DND-41 (cell line): ENCODE measurements at regions not wholly inside any gene's neighbourhood (a gene's known extent, or its start where the extent isn't known, plus 50 kb on each side); places are given as distances from the start of the nearest gene placed in this dataset.

Experiments
- ATAC-seq: fragments of 200-7000 bp; cut with Tn5 transposase; 3 replicates; pipeline ENCODE4 v1.9.1; 2021; ENCODE audit warnings: low read depth; ENCODE audit not compliant: insufficient read depth
- DNase-seq: peaks from one replicate; pipeline ENCODE4 v3.0.0-alpha.2; 2020
- H2AFZ ChIP-seq: 2 replicates; pipeline ENCODE4 v1.6.0; 2012; ENCODE audit warnings: low read depth, low read length
- H3K27ac ChIP-seq: 2 replicates; pipeline ENCODE4 v1.5.1; 2012; ENCODE audit warnings: low read length, inconsistent platforms
- H3K27me3 ChIP-seq: fragments of 200-600 bp; sonication (generic); 2 replicates; pipeline ENCODE4 v1.6.0; 2012; ENCODE audit warnings: low read length, mild to moderate bottlenecking, inconsistent platforms; ENCODE audit not compliant: insufficient read depth, poor library complexity
- H3K36me3 ChIP-seq: 2 replicates; pipeline ENCODE4 v1.5.1; 2012; ENCODE audit warnings: low read length, inconsistent platforms; ENCODE audit not compliant: insufficient read depth
- H3K4me1 ChIP-seq: 2 replicates; pipeline ENCODE4 v1.5.1; 2012; ENCODE audit warnings: mild to moderate bottlenecking, low read length; ENCODE audit not compliant: insufficient read depth
- H3K4me2 ChIP-seq: 2 replicates; pipeline ENCODE4 v1.6.0; 2012; ENCODE audit warnings: mild to moderate bottlenecking, moderate library complexity, low read length, inconsistent platforms; ENCODE audit not compliant: insufficient read depth
- H3K4me3 ChIP-seq, 2 experiments: fragments of 200-600 bp in 1 of 2; shearing (Covaris generic) in 1 of 2; 2 replicates each; pipeline ENCODE4 v1.5.1; 2012 to 2016; ENCODE audit warnings: inconsistent platforms in 2 of 2, low read length in 2 of 2, mild to moderate bottlenecking in 2 of 2, low read depth in 1 of 2, moderate library complexity in 1 of 2
- H3K79me2 ChIP-seq: 2 replicates; pipeline ENCODE4 v1.6.0; 2012; ENCODE audit warnings: low read length, inconsistent platforms; ENCODE audit not compliant: insufficient read depth
- H3K9ac ChIP-seq: 2 replicates; pipeline ENCODE4 v1.6.0; 2012; ENCODE audit warnings: low read depth, mild to moderate bottlenecking, inconsistent platforms, low read length, moderate library complexity
- H3K9me3 ChIP-seq: 2 replicates; pipeline ENCODE4 v1.5.1; 2012; ENCODE audit warnings: low read length, moderate library complexity, mild to moderate bottlenecking, inconsistent platforms; ENCODE audit not compliant: insufficient read depth, severe bottlenecking
- H4K20me1 ChIP-seq: 2 replicates; pipeline ENCODE4 v1.6.0; 2012; ENCODE audit warnings: low read length; ENCODE audit not compliant: insufficient read depth
- EZH2 ChIP-seq: IDR thresholded peaks from 3 replicates; pipeline ENCODE4 v1.6.1; 2012; ENCODE audit warnings: borderline replicate concordance, low read depth, mild to moderate bottlenecking, moderate library complexity, low read length, inconsistent platforms; ENCODE audit not compliant: severe bottlenecking
- TF ChIP-seq, protein P1 (sequence below): IDR thresholded peaks from 2 replicates; pipeline ENCODE4 v1.5.1; 2012; ENCODE audit warnings: borderline replicate concordance, low read length, moderate library complexity, mild to moderate bottlenecking; ENCODE audit not compliant: poor library complexity, severe bottlenecking; ENCODE audit errors: extremely low read depth

- no peak overlapping the region for H3K4me3 ChIP-seq
- no peaks in the 10 kb centered on the region for H3K27me3 ChIP-seq
- no peak for ATAC-seq
- H3K4me2 ChIP-seq = no peak overlapping the region
- no peaks in the 10 kb centered on the region for H3K79me2 ChIP-seq
- H3K9me3 ChIP-seq = no peaks in the 10 kb centered on the region
- H3K36me3 ChIP-seq = no peaks in the 10 kb centered on the region
- H2AFZ ChIP-seq = no peak overlapping the region
- no peak for DNase-seq
- H3K27ac ChIP-seq = no peak overlapping the region
- no peaks in the 10 kb centered on the region for H3K4me1 ChIP-seq
- H4K20me1 ChIP-seq = no peaks in the 10 kb centered on the region
- no peak for TF ChIP-seq EZH2
- TF ChIP-seq, protein P1, sequence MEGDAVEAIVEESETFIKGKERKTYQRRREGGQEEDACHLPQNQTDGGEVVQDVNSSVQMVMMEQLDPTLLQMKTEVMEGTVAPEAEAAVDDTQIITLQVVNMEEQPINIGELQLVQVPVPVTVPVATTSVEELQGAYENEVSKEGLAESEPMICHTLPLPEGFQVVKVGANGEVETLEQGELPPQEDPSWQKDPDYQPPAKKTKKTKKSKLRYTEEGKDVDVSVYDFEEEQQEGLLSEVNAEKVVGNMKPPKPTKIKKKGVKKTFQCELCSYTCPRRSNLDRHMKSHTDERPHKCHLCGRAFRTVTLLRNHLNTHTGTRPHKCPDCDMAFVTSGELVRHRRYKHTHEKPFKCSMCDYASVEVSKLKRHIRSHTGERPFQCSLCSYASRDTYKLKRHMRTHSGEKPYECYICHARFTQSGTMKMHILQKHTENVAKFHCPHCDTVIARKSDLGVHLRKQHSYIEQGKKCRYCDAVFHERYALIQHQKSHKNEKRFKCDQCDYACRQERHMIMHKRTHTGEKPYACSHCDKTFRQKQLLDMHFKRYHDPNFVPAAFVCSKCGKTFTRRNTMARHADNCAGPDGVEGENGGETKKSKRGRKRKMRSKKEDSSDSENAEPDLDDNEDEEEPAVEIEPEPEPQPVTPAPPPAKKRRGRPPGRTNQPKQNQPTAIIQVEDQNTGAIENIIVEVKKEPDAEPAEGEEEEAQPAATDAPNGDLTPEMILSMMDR = no peak
- H3K9ac ChIP-seq = no peak overlapping the region
Measured at GRCh38 chr22:49538006-49538405, 289.7 kb downstream of the BRD1 start.

- no peak for DNase-seq
- Histone ChIP-seq H3K9ac (no peak overlapping the region), H3K9me3 (no peaks in the 10 kb centered on the region), H3K4me1 (no peaks in the 10 kb centered on the region), H4K20me1 (no peaks in the 10 kb centered on the region), H3K4me2 (no peak overlapping the region), H3K36me3 (no peaks in the 10 kb centered on the region), H3K79me2 (no peaks in the 10 kb centered on the region), H2AFZ (no peak overlapping the region), H3K27me3 (no peaks in the 10 kb centered on the region), H3K4me3 (no peak overlapping the region), H3K27ac (no peak overlapping the region)
- TF ChIP-seq, protein P1 = no peak
- TF ChIP-seq EZH2 = no peak
- no peak for ATAC-seq
Measured at GRCh38 chr22:49536571-49537131, 291.0 kb downstream of the BRD1 start.

GRCh38 chr22:49535527-49536125, 292.0 kb downstream of the BRD1 start:
- Histone ChIP-seq H3K9me3 (no peaks in the 10 kb centered on the region), H3K9ac (no peak overlapping the region), H3K36me3 (no peaks in the 10 kb centered on the region), H3K4me3 (no peak overlapping the region), H3K79me2 (no peaks in the 10 kb centered on the region), H3K27me3 (no peaks in the 10 kb centered on the region), H3K4me2 (no peak overlapping the region), H2AFZ (no peak overlapping the region), H3K27ac (no peak overlapping the region), H4K20me1 (no peaks in the 10 kb centered on the region), H3K4me1 (no peaks in the 10 kb centered on the region)
- ATAC-seq (no peak), DNase-seq (no peak)
- TF ChIP-seq EZH2 = no peak
- TF ChIP-seq, protein P1 = no peak
